Tibial artery (tissue), 4 donors: ENCODE measurements at regions not wholly inside any gene's neighbourhood (a gene's known extent, or its start where the extent isn't known, plus 50 kb on each side); places are given as distances from the start of the nearest gene placed in this dataset.
A peak's percentile ranks its signal among the peaks of the same experiment; 100 is the strongest.
"Not testable (repeated sequence)": the region's sequence is repeated elsewhere in the genome, so short reads cannot be mapped to it uniquely, and the experiment has no call there.

ENCODE experiments used
- DNase-seq, 2 donors: peaks; one replicate each; pipeline ENCODE4 v3.0.0-alpha.2; 2019
- H3K27ac ChIP-seq, 2 donors: fragments of 200-600 bp; sonication (generic) in 1 of 2; 1 replicate in 1 of 2; 2 replicates in 1 of 2; pipeline ENCODE4 v1.5.1; 2018 to 2019; ENCODE audit warnings: mild to moderate bottlenecking in 1 of 2
- H3K27me3 ChIP-seq, 2 donors: fragments of 200-600 bp; sonication (generic) in 1 of 2; one replicate each; pipeline versions ENCODE4 v1.5.1 to v1.6.0; 2016 to 2019
- H3K36me3 ChIP-seq, 3 donors: fragments of 200-600 bp; sonication (generic) in 2 of 3; one replicate each; pipeline ENCODE4 v1.5.1; 2016 to 2019; ENCODE audit warnings: mild to moderate bottlenecking in 2 of 3
- H3K4me1 ChIP-seq, 4 donors: fragments of 200-600 bp; sonication (generic) in 2 of 4; 1 replicate in 3 of 4; 2 replicates in 1 of 4; pipeline ENCODE4 v1.5.1; 2016 to 2019
- H3K4me3 ChIP-seq, 2 donors: fragments of 200-600 bp; sonication (generic) in 1 of 2; 1 replicate in 1 of 2; 2 replicates in 1 of 2; pipeline ENCODE4 v1.5.1; 2018 to 2019; ENCODE audit warnings: mild to moderate bottlenecking in 2 of 2
- H3K9me3 ChIP-seq, 3 donors: fragments of 200-600 bp; sonication (generic) in 1 of 3; one replicate each; pipeline ENCODE4 v1.5.1; 2016 to 2019
- CTCF ChIP-seq, 2 experiments: fragments of 200-600 bp in 1 of 2; fragments of 450-650 bp in 1 of 2; IDR thresholded peaks; one replicate each; pipeline ENCODE4 v1.5.1; 2017 to 2019; ENCODE audit warnings: antibody characterized with exemption in 2 of 2, mild to moderate bottlenecking in 1 of 2, moderate library complexity in 1 of 2
- intact Hi-C: fragments of 100-400 bp; cut with DNase I; formaldehyde crosslinking; loops from one replicate; pipeline ENCODE4 v1.15.0; 2023; ENCODE audit warnings: low total_unique reads

GRCh38 chr10:44281662-44282061, 103.2 kb downstream of the CXCL12 start:
- Histone ChIP-seq H3K27ac (peak overlapping the region; percentile 76 to 79), H3K4me3 (no peak overlapping the region)

GRCh38 chr10:44281089-44281613, 103.7 kb downstream of the CXCL12 start:
- no peaks in the 10 kb centered on the region for H3K27me3 ChIP-seq
- DNase-seq: peak; percentile 62 to 84
- no peak for TF ChIP-seq CTCF (IDR thresholded peaks at IDR 0.05)
- peak overlapping the region; percentile 76 to 79 for H3K27ac ChIP-seq
- no peaks in the 10 kb centered on the region for H3K36me3 ChIP-seq
- intact Hi-C loops: no loop called here
- H3K9me3 ChIP-seq: no peaks in the 10 kb centered on the region
- H3K4me3 ChIP-seq: no peak overlapping the region
- peaks cover 0 to 21% (median 15%) of the 10 kb centered on the region in 4 donors for H3K4me1 ChIP-seq

More at GRCh38 chr10:44281662-44282061, 103.2 kb downstream of the CXCL12 start:
- no peaks in the 10 kb centered on the region for H3K27me3 ChIP-seq
- intact Hi-C loops: no loop called here
- no peaks in the 10 kb centered on the region for H3K36me3 ChIP-seq
- no peaks in the 10 kb centered on the region for H3K9me3 ChIP-seq
- H3K4me1 ChIP-seq: peaks cover 0 to 23% (median 15%) of the 10 kb centered on the region in 4 donors
- no peak for DNase-seq
- TF ChIP-seq CTCF (IDR thresholded peaks at IDR 0.05): no peak

- peak; percentile 64 to 79 for DNase-seq
- intact Hi-C loops: no loop called here
- no peaks in the 10 kb centered on the region for H3K36me3 ChIP-seq
Observed at GRCh38 chr10:44280226-44281014, 104.5 kb downstream of the CXCL12 start.

GRCh38 chr10:44279426-44280126, 105.3 kb downstream of the CXCL12 start:
- intact Hi-C loops: no loop called here
- H3K36me3 ChIP-seq: no peaks in the 10 kb centered on the region
- DNase-seq: no peak
- H3K4me3 ChIP-seq: no peak overlapping the region
- H3K4me1 ChIP-seq: peaks cover 0 to 21% (median 15%) of the 10 kb centered on the region in 4 donors
- peak overlapping the region; percentile 76 to 79 for H3K27ac ChIP-seq
- H3K9me3 ChIP-seq: no peaks in the 10 kb centered on the region
- no peaks in the 10 kb centered on the region for H3K27me3 ChIP-seq
- no peak for TF ChIP-seq CTCF (IDR thresholded peaks at IDR 0.05)

More at GRCh38 chr10:44280226-44281014, 104.5 kb downstream of the CXCL12 start:
- Histone ChIP-seq H3K27me3 (no peaks in the 10 kb centered on the region), H3K4me1 (peaks cover 0 to 21% (median 15%) of the 10 kb centered on the region in 4 donors), H3K9me3 (no peaks in the 10 kb centered on the region), H3K4me3 (no peak overlapping the region), H3K27ac (peak overlapping the region; percentile 76 to 79)
- TF ChIP-seq CTCF (IDR thresholded peaks at IDR 0.05): no peak

GRCh38 chr10:44278837-44279324, 106.0 kb downstream of the CXCL12 start:
- no peak for DNase-seq
- TF ChIP-seq CTCF (IDR thresholded peaks at IDR 0.05): no peak
- no peaks in the 10 kb centered on the region for H3K36me3 ChIP-seq
- peaks cover 0 to 21% (median 15%) of the 10 kb centered on the region in 4 donors for H3K4me1 ChIP-seq
- intact Hi-C loops: no loop called here
- no peak overlapping the region for H3K4me3 ChIP-seq
- no peaks in the 10 kb centered on the region for H3K9me3 ChIP-seq
- no peaks in the 10 kb centered on the region for H3K27me3 ChIP-seq
- H3K27ac ChIP-seq: no peak overlapping the region

GRCh38 chr10:44268435-44268948, 116.4 kb downstream of the CXCL12 start:
- peaks cover 0 to 11% (median 1%) of the 10 kb centered on the region in 4 donors for H3K4me1 ChIP-seq
- not testable (repeated sequence) for DNase-seq

More at GRCh38 chr10:44268435-44268948, 116.4 kb downstream of the CXCL12 start:
- H3K4me3 ChIP-seq, H3K36me3 ChIP-seq, H3K27me3 ChIP-seq, intact Hi-C loops, H3K27ac ChIP-seq, H3K9me3 ChIP-seq: not testable (repeated sequence)
